ENCODE measurements at regions not wholly inside any gene's neighbourhood (a gene's known extent, or its start where the extent isn't known, plus 50 kb on each side); places are given as distances from the start of the nearest gene placed in this dataset.
"Not testable (repeated sequence)": the region's sequence is repeated elsewhere in the genome, so short reads cannot be mapped to it uniquely, and the experiment has no call there.

- no peaks in the 10 kb centered on the region for H3K9me3 ChIP-seq (replicated peaks; ENCODE audit: low read length)
- no peak overlapping the region for H3K4me2 ChIP-seq (ENCODE audit: low read length)
- no peak overlapping the region for H3K9ac ChIP-seq (ENCODE audit: low read depth, low read length)
- H3K4me3 ChIP-seq (ENCODE audit: low read length), result no peak overlapping the region
- no peaks in the 10 kb centered on the region for H3K36me3 ChIP-seq (ENCODE audit: insufficient read depth, low read length)
- H3K4me1 ChIP-seq (ENCODE audit: control insufficient read depth, insufficient read depth, low read length), result peaks cover 3% of the 10 kb centered on the region
- H3K27me3 ChIP-seq (ENCODE audit: control insufficient read depth, insufficient read depth, low read length), result peaks cover 2% of the 10 kb centered on the region
These were observed 177.1 kb downstream of the RNF144A start for GRCh38 chr2:7094231-7094741.

GRCh38 chr2:7096726-7097352, 179.6 kb downstream of the RNF144A start:
- H3K4me1 ChIP-seq (ENCODE audit: control insufficient read depth, insufficient read depth, low read length), result peaks cover 3% of the 10 kb centered on the region
- H3K9me3 ChIP-seq (replicated peaks; ENCODE audit: low read length), result no peaks in the 10 kb centered on the region
- no peak overlapping the region for H3K9ac ChIP-seq (ENCODE audit: low read depth, low read length)
- H3K4me2 ChIP-seq (ENCODE audit: low read length), result no peak overlapping the region
- H3K36me3 ChIP-seq (ENCODE audit: insufficient read depth, low read length), result no peaks in the 10 kb centered on the region
- peaks cover 2% of the 10 kb centered on the region for H3K27me3 ChIP-seq (ENCODE audit: control insufficient read depth, insufficient read depth, low read length)
- no peak overlapping the region for H3K4me3 ChIP-seq (ENCODE audit: low read length)

- Histone ChIP-seq H3K36me3 (ENCODE audit: insufficient read depth, low read length) (no peaks in the 10 kb centered on the region), H3K27me3 (ENCODE audit: control insufficient read depth, insufficient read depth, low read length) (peaks cover 2% of the 10 kb centered on the region), H3K4me1 (ENCODE audit: control insufficient read depth, insufficient read depth, low read length) (peaks cover 3% of the 10 kb centered on the region), H3K9me3 (replicated peaks; ENCODE audit: low read length) (no peaks in the 10 kb centered on the region), H3K4me2 (ENCODE audit: low read length) (peak overlapping the region; percentile 70), H3K4me3 (ENCODE audit: low read length) (no peak overlapping the region), H3K9ac (ENCODE audit: low read depth, low read length) (no peak overlapping the region)
These were observed 180.2 kb downstream of the RNF144A start for GRCh38 chr2:7097353-7097895.

GRCh38 chr2:7098816-7099215, 181.6 kb downstream of the RNF144A start:
- H3K4me2 ChIP-seq (ENCODE audit: low read length), result no peak overlapping the region
- no peaks in the 10 kb centered on the region for H3K36me3 ChIP-seq (ENCODE audit: insufficient read depth, low read length)
- H3K27me3 ChIP-seq (ENCODE audit: control insufficient read depth, insufficient read depth, low read length), result peaks cover 2% of the 10 kb centered on the region
- no peak overlapping the region for H3K4me3 ChIP-seq (ENCODE audit: low read length)
- no peaks in the 10 kb centered on the region for H3K9me3 ChIP-seq (replicated peaks; ENCODE audit: low read length)
- H3K9ac ChIP-seq (ENCODE audit: low read depth, low read length), result no peak overlapping the region
- H3K4me1 ChIP-seq (ENCODE audit: control insufficient read depth, insufficient read depth, low read length), result peaks cover 3% of the 10 kb centered on the region

GRCh38 chr2:7099687-7100086, 182.5 kb downstream of the RNF144A start:
- H3K4me3 ChIP-seq (ENCODE audit: low read length); H3K4me1 ChIP-seq (ENCODE audit: control insufficient read depth, insufficient read depth, low read length); H3K36me3 ChIP-seq (ENCODE audit: insufficient read depth, low read length); H3K9me3 ChIP-seq (replicated peaks; ENCODE audit: low read length); H3K4me2 ChIP-seq (ENCODE audit: low read length); H3K27me3 ChIP-seq (ENCODE audit: control insufficient read depth, insufficient read depth, low read length); H3K9ac ChIP-seq (ENCODE audit: low read depth, low read length): not testable (repeated sequence)

- no peak overlapping the region for H3K4me3 ChIP-seq (ENCODE audit: low read length)
- H3K4me1 ChIP-seq (ENCODE audit: control insufficient read depth, insufficient read depth, low read length), result no peaks in the 10 kb centered on the region
- no peaks in the 10 kb centered on the region for H3K27me3 ChIP-seq (ENCODE audit: control insufficient read depth, insufficient read depth, low read length)
- H3K36me3 ChIP-seq (ENCODE audit: insufficient read depth, low read length), result no peaks in the 10 kb centered on the region
- H3K9ac ChIP-seq (ENCODE audit: low read depth, low read length), result no peak overlapping the region
- no peaks in the 10 kb centered on the region for H3K9me3 ChIP-seq (replicated peaks; ENCODE audit: low read length)
- H3K4me2 ChIP-seq (ENCODE audit: low read length), result no peak overlapping the region
These were observed 185.6 kb downstream of the RNF144A start for GRCh38 chr2:7102826-7103225.

GRCh38 chr2:7108792-7109532, 191.8 kb downstream of the RNF144A start:
- Histone ChIP-seq H3K4me2 (ENCODE audit: low read length) (no peak overlapping the region), H3K27me3 (ENCODE audit: control insufficient read depth, insufficient read depth, low read length) (no peaks in the 10 kb centered on the region), H3K4me1 (ENCODE audit: control insufficient read depth, insufficient read depth, low read length) (no peaks in the 10 kb centered on the region), H3K36me3 (ENCODE audit: insufficient read depth, low read length) (no peaks in the 10 kb centered on the region), H3K9me3 (replicated peaks; ENCODE audit: low read length) (no peaks in the 10 kb centered on the region), H3K4me3 (ENCODE audit: low read length) (no peak overlapping the region), H3K9ac (ENCODE audit: low read depth, low read length) (no peak overlapping the region)

- H3K4me1 ChIP-seq (ENCODE audit: control insufficient read depth, insufficient read depth, low read length), result no peaks in the 10 kb centered on the region
- no peaks in the 10 kb centered on the region for H3K36me3 ChIP-seq (ENCODE audit: insufficient read depth, low read length)
- no peaks in the 10 kb centered on the region for H3K27me3 ChIP-seq (ENCODE audit: control insufficient read depth, insufficient read depth, low read length)
These were observed 192.3 kb downstream of the RNF144A start for GRCh38 chr2:7109533-7109885.

GRCh38 chr2:7111626-7112025, 194.4 kb downstream of the RNF144A start:
- Histone ChIP-seq H3K4me3 (ENCODE audit: low read length) (no peak overlapping the region), H3K9me3 (replicated peaks; ENCODE audit: low read length) (no peaks in the 10 kb centered on the region), H3K4me2 (ENCODE audit: low read length) (no peak overlapping the region), H3K27me3 (ENCODE audit: control insufficient read depth, insufficient read depth, low read length) (no peaks in the 10 kb centered on the region), H3K36me3 (ENCODE audit: insufficient read depth, low read length) (no peaks in the 10 kb centered on the region), H3K4me1 (ENCODE audit: control insufficient read depth, insufficient read depth, low read length) (no peaks in the 10 kb centered on the region), H3K9ac (ENCODE audit: low read depth, low read length) (no peak overlapping the region)

More at GRCh38 chr2:7109533-7109885, 192.3 kb downstream of the RNF144A start:
- no peak overlapping the region for H3K4me3 ChIP-seq (ENCODE audit: low read length)
- no peak overlapping the region for H3K4me2 ChIP-seq (ENCODE audit: low read length)
- no peaks in the 10 kb centered on the region for H3K9me3 ChIP-seq (replicated peaks; ENCODE audit: low read length)
- H3K9ac ChIP-seq (ENCODE audit: low read depth, low read length), result no peak overlapping the region

- no peak overlapping the region for H3K9ac ChIP-seq (ENCODE audit: low read depth, low read length)
- no peak overlapping the region for H3K4me3 ChIP-seq (ENCODE audit: low read length)
- no peak overlapping the region for H3K4me2 ChIP-seq (ENCODE audit: low read length)
- H3K9me3 ChIP-seq (replicated peaks; ENCODE audit: low read length), result no peaks in the 10 kb centered on the region
- H3K36me3 ChIP-seq (ENCODE audit: insufficient read depth, low read length), result no peaks in the 10 kb centered on the region
- no peaks in the 10 kb centered on the region for H3K4me1 ChIP-seq (ENCODE audit: control insufficient read depth, insufficient read depth, low read length)
- no peaks in the 10 kb centered on the region for H3K27me3 ChIP-seq (ENCODE audit: control insufficient read depth, insufficient read depth, low read length)
These were observed 198.2 kb downstream of the RNF144A start for GRCh38 chr2:7115364-7115763.

- Histone ChIP-seq H3K9me3 (replicated peaks; ENCODE audit: low read length) (no peaks in the 10 kb centered on the region), H3K9ac (ENCODE audit: low read depth, low read length) (no peak overlapping the region), H3K4me2 (ENCODE audit: low read length) (no peak overlapping the region), H3K4me1 (ENCODE audit: control insufficient read depth, insufficient read depth, low read length) (no peaks in the 10 kb centered on the region), H3K36me3 (ENCODE audit: insufficient read depth, low read length) (no peaks in the 10 kb centered on the region), H3K27me3 (ENCODE audit: control insufficient read depth, insufficient read depth, low read length) (no peaks in the 10 kb centered on the region), H3K4me3 (ENCODE audit: low read length) (no peak overlapping the region)
These were observed 198.7 kb downstream of the RNF144A start for GRCh38 chr2:7115906-7116305.

Data from skeletal muscle satellite cell (primary cell).